GM10248 (cell line): ENCODE measurements at regions not wholly inside any gene's neighbourhood (a gene's known extent, or its start where the extent isn't known, plus 50 kb on each side); places are given as distances from the start of the nearest gene placed in this dataset.

Source experiments
- CTCF ChIA-PET: fragments of 300-600 bp; sonication (Branson Sonifier 250); formaldehyde crosslinking; extraction: SDS; loops from one replicate; lab custom pipeline; 2021; ENCODE audit warnings: antibody characterized with exemption; lab: Yijun Ruan, JAX
- POLR2A ChIA-PET: fragments of 350-650 bp; sonication (Branson Sonifier 250); formaldehyde crosslinking; extraction: SDS; loops from one replicate; lab custom pipeline; 2020; ENCODE audit warnings: antibody characterized with exemption; lab: Yijun Ruan, JAX
- DNase-seq: peaks from one replicate; pipeline ENCODE4 v3.0.0; 2012; ENCODE audit errors: extremely low spot score
- CTCF ChIP-seq: IDR thresholded peaks from 2 replicates; pipeline ENCODE4 v1.5.1; 2012; ENCODE audit warnings: mild to moderate bottlenecking, low read depth; ENCODE audit errors: extremely low read depth, missing control alignments, control extremely low read depth

GRCh38 chr4:67126570-67126969 is 418.7 kb downstream of the CENPC start:
- CTCF ChIA-PET: no interaction called here
- DNase-seq: no peak

GRCh38 chr4:67125636-67126514 is 419.4 kb downstream of the CENPC start:
- ChIA-PET CTCF (no interaction called here), POLR2A (no interaction called here)
- no peak for DNase-seq
- no peak for TF ChIP-seq CTCF

More at GRCh38 chr4:67126570-67126969, 418.7 kb downstream of the CENPC start:
- POLR2A ChIA-PET: no interaction called here
- no peak for TF ChIP-seq CTCF

GRCh38 chr4:67124716-67125115 is 420.6 kb downstream of the CENPC start:
- POLR2A ChIA-PET: no interaction called here
- TF ChIP-seq CTCF: no peak
- CTCF ChIA-PET: interaction anchor here (1.4 kb wide), 1 partner anchor 37 kb away, joined by 3 read pairs; no protein-coding TSS in a partner anchor
- DNase-seq: no peak

- CTCF ChIA-PET: no interaction called here
- POLR2A ChIA-PET: no interaction called here
- DNase-seq: no peak
- TF ChIP-seq CTCF: no peak
Observed at GRCh38 chr4:67122029-67122428, 423.3 kb downstream of the CENPC start.

GRCh38 chr4:67120369-67120768 is 424.9 kb downstream of the CENPC start:
- ChIA-PET POLR2A (no interaction called here), CTCF (no interaction called here)
- DNase-seq: no peak
- TF ChIP-seq CTCF: no peak

- POLR2A ChIA-PET: no interaction called here
- no peak for DNase-seq
- TF ChIP-seq CTCF: no peak
- CTCF ChIA-PET: interaction anchor here (1.1 kb wide), 1 partner anchor 21 kb away, joined by 4 read pairs; no protein-coding TSS in a partner anchor
Observed at GRCh38 chr4:67109276-67109675, 436.0 kb downstream of the CENPC start.
